GM12878 (cell line): ENCODE measurements at regions not wholly inside any gene's neighbourhood (a gene's known extent, or its start where the extent isn't known, plus 50 kb on each side); places are given as distances from the start of the nearest gene placed in this dataset.

ENCODE experiments used
- ASH2L ChIP-seq: fragments of 300-600, 200-600 bp; sonication (generic); IDR thresholded peaks from 2 replicates; pipeline ENCODE4 v1.6.1; 2017; ENCODE audit warnings: low read depth, mild to moderate bottlenecking, borderline replicate concordance
- BRCA1 ChIP-seq: IDR thresholded peaks from 2 replicates; pipeline ENCODE4 v1.6.1; 2011; ENCODE audit warnings: low read depth, low read length, improper control_type of control experiment
- ESRRA ChIP-seq: IDR thresholded peaks from 2 replicates; pipeline ENCODE4 v1.6.1; 2012; ENCODE audit warnings: mild to moderate bottlenecking, low read length, improper control_type of control experiment
- ETV6 ChIP-seq, 2 experiments: fragments of 450-650 bp in 1 of 2; IDR thresholded peaks in 1 of 2; conservative IDR thresholded peaks in 1 of 2; 2 replicates each; pipeline ENCODE4 v1.6.1; 2014; ENCODE audit warnings: antibody characterized with exemption in 1 of 2, borderline replicate concordance in 1 of 2, low read depth in 1 of 2, mild to moderate bottlenecking in 1 of 2, moderate library complexity in 1 of 2
- EZH2 ChIP-seq: IDR thresholded peaks from 2 replicates; pipeline ENCODE4 v1.6.1; 2012; ENCODE audit warnings: low read depth, mild to moderate bottlenecking, control low read depth, inconsistent platforms, low read length, borderline replicate concordance; ENCODE audit not compliant: control insufficient read depth
- JUND ChIP-seq: IDR thresholded peaks from 2 replicates; pipeline ENCODE4 v1.6.1; 2012; ENCODE audit warnings: low read depth, mild to moderate bottlenecking, low read length, improper control_type of control experiment, moderate library complexity
- NFIC ChIP-seq: IDR thresholded peaks from 2 replicates; pipeline ENCODE4 v1.6.1; 2012; ENCODE audit warnings: low read depth, mild to moderate bottlenecking, inconsistent platforms, low read length, moderate library complexity
- POLR2A ChIP-seq: IDR thresholded peaks from 2 replicates; pipeline ENCODE4 v1.6.1; 2011; ENCODE audit warnings: low read depth, mild to moderate bottlenecking, low read length
- POLR2AphosphoS5 ChIP-seq: IDR thresholded peaks from 2 replicates; pipeline ENCODE4 v1.6.1; 2011; ENCODE audit warnings: mild to moderate bottlenecking, low read length, inconsistent platforms
- SREBF2 ChIP-seq: IDR thresholded peaks from 2 replicates; pipeline ENCODE4 v1.6.1; 2012; ENCODE audit warnings: mild to moderate bottlenecking, low read length
- SRF ChIP-seq, 2 experiments: IDR thresholded peaks; 2 replicates each; pipeline ENCODE4 v1.6.1; 2011; ENCODE audit warnings: low read depth in 2 of 2, low read length in 2 of 2, mild to moderate bottlenecking in 1 of 2, moderate library complexity in 1 of 2
- ZNF24 ChIP-seq: fragments of 450-650 bp; IDR thresholded peaks from 2 replicates; pipeline ENCODE4 v1.6.1; 2017; ENCODE audit warnings: antibody characterized with exemption, mild to moderate bottlenecking
- TF ChIP-seq, protein P1 (sequence below), 3 experiments: IDR thresholded peaks in 2 of 3; conservative IDR thresholded peaks in 1 of 3; 2 replicates each; pipeline ENCODE4 v1.5.1; 2011; ENCODE audit warnings: low read depth in 3 of 3, low read length in 3 of 3, mild to moderate bottlenecking in 3 of 3, control low read depth in 2 of 3, moderate library complexity in 2 of 3, inconsistent platforms in 1 of 3, mixed read lengths in 1 of 3; ENCODE audit not compliant: control insufficient read depth in 2 of 3, insufficient read depth in 1 of 3; ENCODE audit errors: extremely low read depth in 1 of 3
- TF ChIP-seq, protein P2 (sequence below): fragments of 450-650 bp; formaldehyde crosslinking; IDR thresholded peaks from 2 replicates; pipeline ENCODE4 v1.4.0; 2022; ENCODE audit warnings: mild to moderate bottlenecking, moderate library complexity

GRCh38 chr10:86595496-86595895 lies 58.9 kb upstream of the OPN4 start:
- no peak for TF ChIP-seq ASH2L
- no peak for TF ChIP-seq BRCA1
- TF ChIP-seq POLR2A, result no peak
- TF ChIP-seq, protein P1, sequence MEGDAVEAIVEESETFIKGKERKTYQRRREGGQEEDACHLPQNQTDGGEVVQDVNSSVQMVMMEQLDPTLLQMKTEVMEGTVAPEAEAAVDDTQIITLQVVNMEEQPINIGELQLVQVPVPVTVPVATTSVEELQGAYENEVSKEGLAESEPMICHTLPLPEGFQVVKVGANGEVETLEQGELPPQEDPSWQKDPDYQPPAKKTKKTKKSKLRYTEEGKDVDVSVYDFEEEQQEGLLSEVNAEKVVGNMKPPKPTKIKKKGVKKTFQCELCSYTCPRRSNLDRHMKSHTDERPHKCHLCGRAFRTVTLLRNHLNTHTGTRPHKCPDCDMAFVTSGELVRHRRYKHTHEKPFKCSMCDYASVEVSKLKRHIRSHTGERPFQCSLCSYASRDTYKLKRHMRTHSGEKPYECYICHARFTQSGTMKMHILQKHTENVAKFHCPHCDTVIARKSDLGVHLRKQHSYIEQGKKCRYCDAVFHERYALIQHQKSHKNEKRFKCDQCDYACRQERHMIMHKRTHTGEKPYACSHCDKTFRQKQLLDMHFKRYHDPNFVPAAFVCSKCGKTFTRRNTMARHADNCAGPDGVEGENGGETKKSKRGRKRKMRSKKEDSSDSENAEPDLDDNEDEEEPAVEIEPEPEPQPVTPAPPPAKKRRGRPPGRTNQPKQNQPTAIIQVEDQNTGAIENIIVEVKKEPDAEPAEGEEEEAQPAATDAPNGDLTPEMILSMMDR (IDR thresholded peaks at IDR 0.05 in 2 of 3, conservative IDR thresholded peaks at IDR 0.05 in 1 of 3; ENCODE audit: control insufficient read depth in 2 of 3, extremely low read depth in 1 of 3, insufficient read depth in 1 of 3, low read depth in 3 of 3, low read length in 3 of 3), result no peak
- TF ChIP-seq SREBF2, result no peak
- no peak for TF ChIP-seq POLR2AphosphoS5
- TF ChIP-seq EZH2, result no peak
- no peak for TF ChIP-seq NFIC
- TF ChIP-seq ZNF24, result no peak
- TF ChIP-seq SRF (IDR thresholded peaks at IDR 0.05; ENCODE audit: low read depth in 2 of 2, low read length in 2 of 2), result no peak
- TF ChIP-seq JUND, result no peak
- TF ChIP-seq, protein P2, sequence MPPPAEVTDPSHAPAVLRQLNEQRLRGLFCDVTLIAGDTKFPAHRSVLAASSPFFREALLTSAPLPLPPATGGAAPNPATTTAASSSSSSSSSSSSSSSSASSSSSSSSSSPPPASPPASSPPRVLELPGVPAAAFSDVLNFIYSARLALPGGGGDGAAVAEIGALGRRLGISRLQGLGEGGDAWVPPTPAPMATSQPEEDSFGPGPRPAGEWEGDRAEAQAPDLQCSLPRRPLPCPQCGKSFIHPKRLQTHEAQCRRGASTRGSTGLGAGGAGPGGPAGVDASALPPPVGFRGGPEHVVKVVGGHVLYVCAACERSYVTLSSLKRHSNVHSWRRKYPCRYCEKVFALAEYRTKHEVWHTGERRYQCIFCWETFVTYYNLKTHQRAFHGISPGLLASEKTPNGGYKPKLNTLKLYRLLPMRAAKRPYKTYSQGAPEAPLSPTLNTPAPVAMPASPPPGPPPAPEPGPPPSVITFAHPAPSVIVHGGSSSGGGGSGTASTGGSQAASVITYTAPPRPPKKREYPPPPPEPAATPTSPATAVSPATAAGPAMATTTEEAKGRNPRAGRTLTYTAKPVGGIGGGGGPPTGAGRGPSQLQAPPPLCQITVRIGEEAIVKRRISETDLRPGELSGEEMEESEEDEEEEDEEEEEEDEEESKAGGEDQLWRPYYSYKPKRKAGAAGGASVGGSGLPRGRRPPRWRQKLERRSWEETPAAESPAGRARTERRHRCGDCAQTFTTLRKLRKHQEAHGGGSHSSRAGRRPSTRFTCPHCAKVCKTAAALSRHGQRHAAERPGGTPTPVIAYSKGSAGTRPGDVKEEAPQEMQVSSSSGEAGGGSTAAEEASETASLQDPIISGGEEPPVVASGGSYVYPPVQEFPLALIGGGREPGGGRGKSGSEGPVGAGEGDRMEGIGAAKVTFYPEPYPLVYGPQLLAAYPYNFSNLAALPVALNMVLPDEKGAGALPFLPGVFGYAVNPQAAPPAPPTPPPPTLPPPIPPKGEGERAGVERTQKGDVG (CRISPR knock-in tag), result no peak
- no peak for TF ChIP-seq ETV6 (conservative IDR thresholded peaks at IDR 0.05 in 1 of 2, IDR thresholded peaks at IDR 0.05 in 1 of 2; ENCODE audit: borderline replicate concordance in 1 of 2, low read depth in 1 of 2)
- no peak for TF ChIP-seq ESRRA
